GM23248 (cell line): ENCODE measurements at regions not wholly inside any gene's neighbourhood (a gene's known extent, or its start where the extent isn't known, plus 50 kb on each side); places are given as distances from the start of the nearest gene placed in this dataset.

Experiments
- DNase-seq: peaks from one replicate; pipeline ENCODE4 v3.0.0-alpha.2; 2015
- H2AFZ ChIP-seq: fragments of 200-600 bp; sonication (generic); 2 replicates; pipeline ENCODE4 v1.6.1; 2016; ENCODE audit warnings: antibody characterized with exemption
- H3F3A ChIP-seq: fragments of 200-600 bp; sonication (generic); 2 replicates; pipeline ENCODE4 v1.6.1; 2016; ENCODE audit warnings: mild to moderate bottlenecking, antibody characterized with exemption, mixed run types; ENCODE audit not compliant: insufficient read depth
- H3K27ac ChIP-seq: fragments of 200-600 bp; sonication (generic); 2 replicates; pipeline ENCODE4 v1.5.1; 2016; ENCODE audit warnings: mild to moderate bottlenecking
- H3K27me3 ChIP-seq: fragments of 200-600 bp; sonication (generic); replicated peaks from 2 replicates; pipeline ENCODE4 v1.6.1; 2016; ENCODE audit warnings: mild to moderate bottlenecking; ENCODE audit not compliant: insufficient read depth
- H3K36me3 ChIP-seq: fragments of 200-600 bp; sonication (generic); 2 replicates; pipeline ENCODE4 v1.6.1; 2016; ENCODE audit warnings: low read depth, mild to moderate bottlenecking
- H3K4me1 ChIP-seq: fragments of 200-600 bp; sonication (generic); 2 replicates; pipeline ENCODE4 v1.6.1; 2016; ENCODE audit warnings: mild to moderate bottlenecking; ENCODE audit not compliant: insufficient read depth
- H3K4me2 ChIP-seq: fragments of 200-600 bp; sonication (generic); one replicate; pipeline ENCODE4 v1.6.1; 2016; ENCODE audit warnings: mild to moderate bottlenecking; ENCODE audit not compliant: unreplicated experiment
- H3K4me3 ChIP-seq: fragments of 200-600 bp; sonication (generic); 2 replicates; pipeline ENCODE4 v1.5.1; 2016; ENCODE audit warnings: mild to moderate bottlenecking
- H3K79me2 ChIP-seq: fragments of 200-600 bp; sonication (generic); 2 replicates; pipeline ENCODE4 v1.6.1; 2016; ENCODE audit warnings: mild to moderate bottlenecking; ENCODE audit not compliant: insufficient read depth
- H3K9ac ChIP-seq: fragments of 200-600 bp; sonication (generic); 2 replicates; pipeline ENCODE4 v1.6.1; 2016; ENCODE audit warnings: mild to moderate bottlenecking
- H3K9me2 ChIP-seq: fragments of 200-600 bp; sonication (generic); 2 replicates; pipeline ENCODE4 v1.6.1; 2016; ENCODE audit warnings: mixed run types, mild to moderate bottlenecking, moderate library complexity; ENCODE audit not compliant: insufficient read depth
- H3K9me3 ChIP-seq: fragments of 200-600 bp; sonication (generic); one replicate; pipeline ENCODE4 v1.6.1; 2017; ENCODE audit warnings: low read depth
- H4K20me1 ChIP-seq: fragments of 200-600 bp; sonication (generic); 2 replicates; pipeline ENCODE4 v1.6.0; 2016; ENCODE audit not compliant: insufficient read depth
- EZH2 ChIP-seq: fragments of 200-600 bp; sonication (generic); IDR thresholded peaks from 2 replicates; pipeline ENCODE4 v1.6.1; 2018; ENCODE audit warnings: antibody characterized with exemption, mild to moderate bottlenecking; ENCODE audit not compliant: insufficient read depth, poor library complexity, severe bottlenecking
- EZH2phosphoT487 ChIP-seq: fragments of 200-600 bp; sonication (generic); IDR thresholded peaks from 2 replicates; pipeline ENCODE4 v1.6.1; 2018; ENCODE audit warnings: antibody characterized with exemption, moderate library complexity, mild to moderate bottlenecking, low read depth; ENCODE audit not compliant: insufficient read depth
- WGBS, 2 experiments: methylation state at CpG; one replicate each; pipeline ENCODE4 v1.1.6; 2015 to 2017; ENCODE audit warnings: low lambda C conversion rate in 2 of 2, low coverage in 1 of 2; ENCODE audit errors: missing lambda C conversion rate in 2 of 2; 5-methylcytosine and 5-hydroxymethylcytosine counted together
- in situ Hi-C: fragments of 300-500 bp; cut with MboI; formaldehyde crosslinking; loops from 2 replicates; pipeline ENCODE4 v1.15.0; 2020

DNA sequence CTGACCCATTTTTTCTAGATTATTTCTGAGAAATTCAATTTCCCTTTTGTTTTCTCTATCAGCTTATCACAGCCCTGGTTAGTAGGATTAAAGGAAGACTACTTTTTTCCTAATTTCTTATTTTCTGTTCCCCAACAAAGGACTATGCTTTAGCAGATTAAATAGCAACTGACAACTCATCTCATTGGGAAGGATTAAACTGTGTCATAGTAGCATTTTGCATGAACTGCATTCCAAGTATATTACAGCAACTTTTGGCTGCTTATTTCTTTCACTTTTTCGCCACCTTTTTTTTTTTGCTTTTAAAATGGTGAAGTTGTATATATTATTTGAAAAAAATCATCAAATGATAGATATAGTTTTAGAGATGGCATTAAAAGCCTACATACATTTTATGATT is 570.3 kb downstream of the FBXO15 start:
- peak; percentile 68 for DNase-seq

GRCh38 chr18:73563901-73564472 is 583.6 kb downstream of the FBXO15 start:
- 82 to 95% methylated on average over 1 of the region's 1 CpG for WGBS, 2 experiments
- Histone ChIP-seq H3K9me3 (no peaks in the 10 kb centered on the region), H3K27ac (peak overlapping the region; percentile 83), H3K27me3 (no peaks in the 10 kb centered on the region), H3K9me2 (no peaks in the 10 kb centered on the region), H3K36me3 (no peaks in the 10 kb centered on the region), H3K4me1 (peaks cover 15% of the 10 kb centered on the region), H3K79me2 (no peaks in the 10 kb centered on the region), H2AFZ (no peak overlapping the region), H3K4me2 (peak overlapping the region; percentile 27), H3K9ac (peak overlapping the region; percentile 40), H4K20me1 (no peaks in the 10 kb centered on the region), H3K4me3 (no peak overlapping the region), H3F3A (peaks cover 15% of the 10 kb centered on the region)
- peak; percentile 90 for DNase-seq
- TF ChIP-seq EZH2 (no peak), EZH2phosphoT487 (no peak)
- in situ Hi-C loops, result no loop called here

More for the DNA sequence above, 570.3 kb downstream of the FBXO15 start:
- in situ Hi-C loops, result no loop called here
- Histone ChIP-seq H2AFZ (no peak overlapping the region), H3K79me2 (no peaks in the 10 kb centered on the region), H3K9ac (no peak overlapping the region), H3K4me3 (no peak overlapping the region), H3K36me3 (no peaks in the 10 kb centered on the region), H3K27me3 (no peaks in the 10 kb centered on the region), H3K9me3 (no peaks in the 10 kb centered on the region), H3K4me1 (peaks cover 7% of the 10 kb centered on the region), H4K20me1 (no peaks in the 10 kb centered on the region), H3K4me2 (peak overlapping the region; percentile 12), H3K9me2 (0 out of 2 replicates have a peak, but pooled peaks cover 6% of the 10 kb centered on the region), H3K27ac (no peak overlapping the region), H3F3A (0 out of 2 replicates have a peak, but pooled peaks cover 3% of the 10 kb centered on the region)
- TF ChIP-seq EZH2phosphoT487 (no peak), EZH2 (no peak)
- 41 to 58% methylated on average over 1 of the region's 1 CpG for WGBS, 2 experiments

DNA sequence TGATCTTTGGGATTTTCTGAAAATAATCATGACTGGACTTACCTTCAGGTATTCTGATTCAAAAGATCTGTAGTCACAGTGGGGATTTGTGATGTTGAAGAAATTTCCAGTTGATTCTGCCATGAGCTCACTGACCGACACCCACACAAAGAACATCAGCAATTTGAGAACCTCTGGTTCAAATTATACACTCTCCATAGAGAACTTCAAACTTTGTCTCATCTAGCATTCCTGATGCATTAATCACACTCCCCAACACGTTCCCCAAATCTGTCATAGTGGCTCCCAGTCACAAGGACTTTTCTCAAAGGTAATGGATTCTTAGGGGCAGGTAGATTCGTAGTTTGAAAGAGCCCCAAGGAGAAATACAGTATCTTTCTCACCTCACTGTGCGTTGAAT is 584.3 kb downstream of the FBXO15 start:
- Histone ChIP-seq H2AFZ (peak overlapping the region; percentile 12; the same call in 1 of the 2 replicates), H3K36me3 (no peaks in the 10 kb centered on the region), H3K4me3 (0 out of 2 replicates have a peak overlapping the region, but pooled peaks have one; percentile 2), H3K4me2 (peak overlapping the region; percentile 27), H3F3A (peaks cover 15% of the 10 kb centered on the region), H3K9me3 (no peaks in the 10 kb centered on the region), H4K20me1 (no peaks in the 10 kb centered on the region), H3K27me3 (no peaks in the 10 kb centered on the region), H3K79me2 (no peaks in the 10 kb centered on the region), H3K4me1 (peaks cover 15% of the 10 kb centered on the region), H3K9ac (peak overlapping the region; percentile 40), H3K9me2 (no peaks in the 10 kb centered on the region), H3K27ac (peak overlapping the region; percentile 83)
- DNase-seq, result peak; percentile 79
- in situ Hi-C loops, result no loop called here
- WGBS, 2 experiments, result 25% methylated on average over 4 of the region's 4 CpGs
- no peak for TF ChIP-seq EZH2
- no peak for TF ChIP-seq EZH2phosphoT487

GRCh38 chr18:73556904-73557303 is 590.7 kb downstream of the FBXO15 start:
- no peak overlapping the region for H3K9ac ChIP-seq
- in situ Hi-C loops, result no loop called here
- 53 to 61% methylated on average over 4 of the region's 4 CpGs for WGBS, 2 experiments
- H3K9me3 ChIP-seq, result peaks cover 3% of the 10 kb centered on the region
- H3K9me2 ChIP-seq, result no peaks in the 10 kb centered on the region
- TF ChIP-seq EZH2, result no peak
- TF ChIP-seq EZH2phosphoT487, result no peak
- H3K27me3 ChIP-seq, result no peaks in the 10 kb centered on the region
- no peak overlapping the region for H3K4me2 ChIP-seq
- no peak overlapping the region for H3K4me3 ChIP-seq
- no peaks in the 10 kb centered on the region for H3K36me3 ChIP-seq
- no peak overlapping the region for H3K27ac ChIP-seq
- no peaks in the 10 kb centered on the region for H3K4me1 ChIP-seq
- H3F3A ChIP-seq, result no peaks in the 10 kb centered on the region
- no peaks in the 10 kb centered on the region for H4K20me1 ChIP-seq
- DNase-seq, result no peak
- H2AFZ ChIP-seq, result no peak overlapping the region
- H3K79me2 ChIP-seq, result no peaks in the 10 kb centered on the region
